Effector memory CD4-positive, alpha-beta T cell (primary cell): ENCODE measurements at regions not wholly inside any gene's neighbourhood (a gene's known extent, or its start where the extent isn't known, plus 50 kb on each side); places are given as distances from the start of the nearest gene placed in this dataset.

Experiments used
- DNase-seq, 3 donors: peaks; one replicate each; pipeline ENCODE4 v3.0.0-alpha.2; 2020
- H3K27ac ChIP-seq: 2 replicates; pipeline ENCODE4 v1.7.0; 2013; ENCODE audit warnings: mild to moderate bottlenecking, low read length, moderate library complexity; ENCODE audit not compliant: insufficient read depth, poor library complexity, severe bottlenecking
- H3K27me3 ChIP-seq: replicated peaks from 2 replicates; pipeline ENCODE4 v1.7.0; 2013; ENCODE audit warnings: mild to moderate bottlenecking, low read length; ENCODE audit not compliant: insufficient read depth, control insufficient read depth, poor library complexity, severe bottlenecking
- H3K36me3 ChIP-seq: 2 replicates; pipeline ENCODE4 v1.7.0; 2013; ENCODE audit warnings: mild to moderate bottlenecking, low read length, moderate library complexity; ENCODE audit not compliant: control insufficient read depth, insufficient read depth
- H3K4me1 ChIP-seq: 2 replicates; pipeline ENCODE4 v1.7.0; 2013; ENCODE audit warnings: low read length, mild to moderate bottlenecking; ENCODE audit not compliant: control insufficient read depth, insufficient read depth, poor library complexity, severe bottlenecking
- H3K4me3 ChIP-seq: 2 replicates; pipeline ENCODE4 v1.7.0; 2013; ENCODE audit warnings: low read length, low read depth, mild to moderate bottlenecking; ENCODE audit not compliant: insufficient read depth, poor library complexity, severe bottlenecking
- H3K9me3 ChIP-seq: 2 replicates; pipeline ENCODE4 v1.7.0; 2013; ENCODE audit warnings: mild to moderate bottlenecking, low read length, moderate library complexity; ENCODE audit not compliant: control insufficient read depth

GRCh38 chr17:34000639-34001038 is 254.4 kb upstream of the CCL2 start:
- Histone ChIP-seq H3K36me3 (no peaks in the 10 kb centered on the region), H3K4me3 (no peak overlapping the region), H3K4me1 (no peaks in the 10 kb centered on the region), H3K27me3 (no peaks in the 10 kb centered on the region), H3K27ac (no peak overlapping the region), H3K9me3 (no peaks in the 10 kb centered on the region)
- DNase-seq, result no peak

GRCh38 chr17:34001246-34001645 is 253.8 kb upstream of the CCL2 start:
- Histone ChIP-seq H3K36me3 (no peaks in the 10 kb centered on the region), H3K9me3 (no peaks in the 10 kb centered on the region), H3K4me3 (no peak overlapping the region), H3K27ac (no peak overlapping the region), H3K4me1 (no peaks in the 10 kb centered on the region), H3K27me3 (no peaks in the 10 kb centered on the region)
- DNase-seq, result no peak

- Histone ChIP-seq H3K9me3 (no peaks in the 10 kb centered on the region), H3K4me1 (no peaks in the 10 kb centered on the region), H3K27me3 (peaks cover 5% of the 10 kb centered on the region), H3K36me3 (no peaks in the 10 kb centered on the region), H3K4me3 (no peak overlapping the region), H3K27ac (no peak overlapping the region)
- no peak for DNase-seq
Observed at GRCh38 chr17:34006126-34006525, 249.0 kb upstream of the CCL2 start.

- Histone ChIP-seq H3K9me3 (no peaks in the 10 kb centered on the region), H3K4me1 (no peaks in the 10 kb centered on the region), H3K27ac (no peak overlapping the region), H3K36me3 (no peaks in the 10 kb centered on the region), H3K27me3 (peaks cover 5% of the 10 kb centered on the region), H3K4me3 (no peak overlapping the region)
- no peak for DNase-seq
Observed at GRCh38 chr17:34008125-34008524, 247.0 kb upstream of the CCL2 start.

- no peaks in the 10 kb centered on the region for H3K36me3 ChIP-seq
- no peak for DNase-seq
- no peak overlapping the region for H3K27ac ChIP-seq
- H3K4me1 ChIP-seq, result no peaks in the 10 kb centered on the region
- no peaks in the 10 kb centered on the region for H3K9me3 ChIP-seq
- H3K4me3 ChIP-seq, result no peak overlapping the region
- H3K27me3 ChIP-seq, result peaks cover 5% of the 10 kb centered on the region
Observed at GRCh38 chr17:34009912-34010311, 245.2 kb upstream of the CCL2 start.

- Histone ChIP-seq H3K4me3 (no peak overlapping the region), H3K4me1 (no peaks in the 10 kb centered on the region), H3K9me3 (no peaks in the 10 kb centered on the region), H3K27me3 (peaks cover 5% of the 10 kb centered on the region), H3K36me3 (no peaks in the 10 kb centered on the region), H3K27ac (no peak overlapping the region)
- DNase-seq, result no peak
Observed at GRCh38 chr17:34010534-34010933, 244.6 kb upstream of the CCL2 start.

- Histone ChIP-seq H3K4me3 (no peak overlapping the region), H3K27me3 (peaks cover 5% of the 10 kb centered on the region), H3K9me3 (no peaks in the 10 kb centered on the region), H3K27ac (no peak overlapping the region), H3K36me3 (no peaks in the 10 kb centered on the region), H3K4me1 (no peaks in the 10 kb centered on the region)
- no peak for DNase-seq
Observed at GRCh38 chr17:34011599-34011998, 243.5 kb upstream of the CCL2 start.

GRCh38 chr17:34012709-34013375 is 242.2 kb upstream of the CCL2 start:
- DNase-seq, result no peak
- H3K9me3 ChIP-seq, result no peaks in the 10 kb centered on the region
- H3K27ac ChIP-seq, result no peak overlapping the region
- H3K4me1 ChIP-seq, result no peaks in the 10 kb centered on the region
- H3K27me3 ChIP-seq, result no peaks in the 10 kb centered on the region
- H3K4me3 ChIP-seq, result no peak overlapping the region
- H3K36me3 ChIP-seq, result no peaks in the 10 kb centered on the region

- H3K27me3 ChIP-seq, result no peaks in the 10 kb centered on the region
- no peaks in the 10 kb centered on the region for H3K9me3 ChIP-seq
- no peak overlapping the region for H3K27ac ChIP-seq
- no peak for DNase-seq
- H3K4me1 ChIP-seq, result no peaks in the 10 kb centered on the region
- H3K36me3 ChIP-seq, result no peaks in the 10 kb centered on the region
- no peak overlapping the region for H3K4me3 ChIP-seq
Observed at GRCh38 chr17:34015253-34015652, 239.8 kb upstream of the CCL2 start.

GRCh38 chr17:34024386-34024785 is 230.7 kb upstream of the CCL2 start:
- no peak for DNase-seq
- Histone ChIP-seq H3K4me3 (no peak overlapping the region), H3K4me1 (no peaks in the 10 kb centered on the region), H3K36me3 (no peaks in the 10 kb centered on the region), H3K9me3 (no peaks in the 10 kb centered on the region), H3K27me3 (no peaks in the 10 kb centered on the region), H3K27ac (no peak overlapping the region)
